H1 (cell line): ENCODE measurements at regions not wholly inside any gene's neighbourhood (a gene's known extent, or its start where the extent isn't known, plus 50 kb on each side); places are given as distances from the start of the nearest gene placed in this dataset.

Experiments used
- CTCF ChIA-PET: fragments of 300-600 bp; sonication (Branson Sonifier 250); formaldehyde crosslinking; loops from one replicate; lab custom pipeline; 2021; ENCODE audit not compliant: partially characterized antibody; lab: Charles Lee
- POLR2A ChIA-PET: fragments of 300-600 bp; sonication (Branson Sonifier 250); formaldehyde crosslinking; loops from one replicate; lab custom pipeline; 2021; ENCODE audit warnings: inconsistent platforms; ENCODE audit not compliant: partially characterized antibody; lab: Charles Lee
- DNase-seq, 2 experiments: peaks; one replicate each; pipeline versions ENCODE4 v3.0.0 to v3.0.0-alpha.2; 2010 to 2022; ENCODE audit warnings: low spot score in 2 of 2, low read depth in 1 of 2, mixed read lengths in 1 of 2
- FAIRE-seq: peaks from 2 replicates; lab custom pipeline; 2011; peaks lifted over from hg19 to GRCh38; lab: Jason Lieb, UNC
- H2AFZ ChIP-seq: 2 replicates; pipeline ENCODE4 v1.8.1; 2012; ENCODE audit warnings: low read length, inconsistent platforms
- H2AK5ac ChIP-seq: 2 replicates; pipeline ENCODE4 v1.6.1; 2013; ENCODE audit warnings: low read depth, low read length
- H2BK120ac ChIP-seq: replicated peaks from 2 replicates; pipeline ENCODE3; 2013; ENCODE audit warnings: low read depth, low read length, inconsistent platforms
- H2BK12ac ChIP-seq: 2 replicates; pipeline ENCODE4 v1.6.1; 2013; ENCODE audit warnings: low read depth, low read length
- H2BK15ac ChIP-seq: 2 replicates; pipeline ENCODE4 v1.6.1; 2013; ENCODE audit warnings: low read length
- H2BK20ac ChIP-seq: 2 replicates; pipeline ENCODE4 v1.6.1; 2013; ENCODE audit warnings: low read length
- H2BK5ac ChIP-seq: 2 replicates; pipeline ENCODE4 v1.6.1; 2013; ENCODE audit warnings: low read depth, low read length
- H3K14ac ChIP-seq: 2 replicates; pipeline ENCODE4 v1.6.1; 2013; ENCODE audit warnings: inconsistent platforms; ENCODE audit not compliant: insufficient read length
- H3K18ac ChIP-seq: 2 replicates; pipeline ENCODE4 v1.6.1; 2013; ENCODE audit warnings: low read length; ENCODE audit errors: extremely low read depth
- H3K23ac ChIP-seq: 2 replicates; pipeline ENCODE4 v1.6.1; 2013; ENCODE audit warnings: inconsistent platforms; ENCODE audit not compliant: insufficient read length
- H3K23me2 ChIP-seq: 2 replicates; pipeline ENCODE4 v1.6.1; 2013; ENCODE audit warnings: low read depth, low read length
- H3K27ac ChIP-seq: 2 replicates; pipeline ENCODE4 v1.6.1; 2011; ENCODE audit warnings: low read depth, low read length, inconsistent platforms
- H3K27me3 ChIP-seq, 4 experiments: replicated peaks in 1 of 4; 1 replicate in 1 of 4; 2 replicates in 3 of 4; pipeline versions ENCODE4 v1.6.1 to v1.8.1; 2011 to 2013; ENCODE audit warnings: low read length in 3 of 4, mild to moderate bottlenecking in 3 of 4, inconsistent platforms in 2 of 4, mixed read lengths in 2 of 4, moderate library complexity in 1 of 4; ENCODE audit not compliant: control insufficient read depth in 3 of 4, insufficient read depth in 3 of 4; ENCODE audit errors: extremely low read depth in 1 of 4
- H3K36me3 ChIP-seq, 4 experiments: 2 replicates each; pipeline versions ENCODE4 v1.6.1 to v1.8.1; 2011 to 2013; ENCODE audit warnings: mild to moderate bottlenecking in 4 of 4, low read length in 3 of 4, moderate library complexity in 2 of 4, control low read depth in 1 of 4, inconsistent platforms in 1 of 4; ENCODE audit not compliant: insufficient read depth in 4 of 4, control insufficient read depth in 2 of 4
- H3K4ac ChIP-seq: replicated peaks from 2 replicates; pipeline ENCODE3; 2013; ENCODE audit warnings: low read length, low read depth, mixed read lengths, inconsistent platforms; ENCODE audit not compliant: insufficient read length
- H3K4me1 ChIP-seq, 4 experiments: replicated peaks in 1 of 4; 1 replicate in 1 of 4; 2 replicates in 3 of 4; pipeline versions ENCODE4 v1.6.1 to v1.8.1; 2011 to 2013; ENCODE audit warnings: low read length in 3 of 4, inconsistent platforms in 2 of 4, mixed read lengths in 1 of 4; ENCODE audit not compliant: insufficient read depth in 4 of 4, control insufficient read depth in 3 of 4
- H3K4me2 ChIP-seq, 2 experiments: 2 replicates each; pipeline versions ENCODE4 v1.6.1 to v1.8.1; 2011 to 2013; ENCODE audit warnings: low read depth in 2 of 2, low read length in 2 of 2, control low read depth in 1 of 2, inconsistent platforms in 1 of 2, mild to moderate bottlenecking in 1 of 2; ENCODE audit not compliant: insufficient read depth in 1 of 2
- H3K4me3 ChIP-seq, 4 experiments: fragments of 200-600, 300-600 bp in 1 of 4; sonication (generic), shearing (Covaris generic), sonication (Bioruptor Twin) in 1 of 4; 2 replicates each; pipeline versions ENCODE4 v1.5.1 to v1.8.1; 2011 to 2016; ENCODE audit warnings: low read length in 4 of 4, low read depth in 3 of 4, control low read depth in 2 of 4, inconsistent platforms in 2 of 4, mild to moderate bottlenecking in 2 of 4, mixed read lengths in 1 of 4, moderate library complexity in 1 of 4; ENCODE audit not compliant: insufficient read depth in 2 of 4; ENCODE audit errors: extremely low read depth in 1 of 4
- H3K56ac ChIP-seq: replicated peaks from 2 replicates; pipeline ENCODE3; 2013; ENCODE audit warnings: low read depth, mild to moderate bottlenecking, mixed read lengths, low read length, inconsistent platforms; ENCODE audit not compliant: insufficient read length
- H3K79me1 ChIP-seq: 2 replicates; pipeline ENCODE4 v1.6.1; 2013; ENCODE audit warnings: low read depth, low read length, control low read depth
- H3K79me2 ChIP-seq, 2 experiments: 2 replicates each; pipeline versions ENCODE4 v1.6.1 to v1.8.1; 2012 to 2013; ENCODE audit warnings: low read length in 2 of 2, mild to moderate bottlenecking in 2 of 2, inconsistent platforms in 1 of 2; ENCODE audit not compliant: insufficient read depth in 2 of 2, control insufficient read depth in 1 of 2
- H3K9ac ChIP-seq, 4 experiments: replicated peaks in 1 of 4; 1 replicate in 1 of 4; 2 replicates in 3 of 4; pipeline versions ENCODE4 v1.6.1 to v1.8.1; 2011 to 2013; ENCODE audit warnings: low read depth in 3 of 4, low read length in 3 of 4, control low read depth in 2 of 4, mild to moderate bottlenecking in 2 of 4, moderate library complexity in 2 of 4, inconsistent platforms in 1 of 4; ENCODE audit errors: extremely low read depth in 1 of 4
- H3K9me3 ChIP-seq, 2 experiments: 2 replicates each; pipeline versions ENCODE4 v1.6.1 to v1.8.1; 2012 to 2013; ENCODE audit warnings: mild to moderate bottlenecking in 2 of 2, moderate library complexity in 2 of 2, control low read depth in 1 of 2, inconsistent platforms in 1 of 2, low read depth in 1 of 2, low read length in 1 of 2, mixed read lengths in 1 of 2; ENCODE audit not compliant: insufficient read depth in 2 of 2
- H4K20me1 ChIP-seq, 2 experiments: replicated peaks in 1 of 2; 2 replicates each; pipeline versions ENCODE3 to v1.8.1; 2011 to 2013; ENCODE audit warnings: inconsistent platforms in 2 of 2, low read length in 2 of 2, mild to moderate bottlenecking in 1 of 2; ENCODE audit not compliant: insufficient read depth in 2 of 2, control insufficient read depth in 1 of 2
- H4K5ac ChIP-seq: 2 replicates; pipeline ENCODE4 v1.6.1; 2013; ENCODE audit warnings: low read length, low read depth, mixed read lengths, inconsistent platforms; ENCODE audit not compliant: insufficient read length
- H4K8ac ChIP-seq: 2 replicates; pipeline ENCODE4 v1.8.0; 2013; ENCODE audit warnings: mild to moderate bottlenecking, moderate library complexity, low read length, inconsistent platforms; ENCODE audit not compliant: insufficient read depth; ENCODE audit errors: extremely low read depth
- H4K91ac ChIP-seq: replicated peaks from 2 replicates; pipeline ENCODE3; 2013; ENCODE audit warnings: low read length, mixed read lengths, inconsistent platforms; ENCODE audit not compliant: insufficient read length
- CBX5 ChIP-seq: fragments of 300-800, 300-1000 bp; sonication (generic); IDR thresholded peaks from 2 replicates; pipeline ENCODE4 v1.7.1; 2016; ENCODE audit warnings: antibody characterized with exemption, low read length, low read depth
- CREB1 ChIP-seq: IDR thresholded peaks from 2 replicates; pipeline ENCODE4 v1.6.1; 2012; ENCODE audit warnings: inconsistent platforms
- HDAC6 ChIP-seq: IDR thresholded peaks from one replicate; pipeline ENCODE4 v1.7.1; 2012; ENCODE audit warnings: low read depth, mild to moderate bottlenecking, inconsistent platforms, low read length, moderate library complexity
- KDM4A ChIP-seq: IDR thresholded peaks from one replicate; pipeline ENCODE4 v1.7.1; 2012; ENCODE audit warnings: low read depth, mild to moderate bottlenecking, moderate library complexity, low read length, inconsistent platforms; ENCODE audit not compliant: severe bottlenecking
- KDM5A ChIP-seq: fragments of 200-600 bp; IDR thresholded peaks from 2 replicates; pipeline ENCODE4 v1.7.1; 2012; ENCODE audit warnings: mild to moderate bottlenecking, low read length, inconsistent platforms, mixed read lengths
- MAFK ChIP-seq: IDR thresholded peaks from 2 replicates; pipeline ENCODE4 v1.6.1; 2012; ENCODE audit warnings: low read depth, mild to moderate bottlenecking, improper control_type of control experiment, low read length
- NRF1 ChIP-seq: IDR thresholded peaks from 2 replicates; pipeline ENCODE4 v1.6.1; 2011; ENCODE audit warnings: mild to moderate bottlenecking, low read depth, low read length, improper control_type of control experiment
- WGBS, 2 experiments: shearing (Covaris generic) in 1 of 2; methylation state at CpG; one replicate each; pipeline versions ENCODE4 v1.1.6 to v1.1.7; 2013 to 2015; ENCODE audit warnings: low lambda C conversion rate in 2 of 2, mixed read lengths in 2 of 2, inconsistent platforms in 1 of 2, low coverage in 1 of 2, missing lambda C conversion rate in 1 of 2; ENCODE audit not compliant: insufficient replicate concordance in 2 of 2, insufficient coverage in 1 of 2, insufficient read length in 1 of 2; ENCODE audit errors: extremely low coverage in 1 of 2, missing lambda C conversion rate in 1 of 2; 5-methylcytosine and 5-hydroxymethylcytosine counted together
- TF ChIP-seq, protein P1 (sequence below): IDR thresholded peaks from 2 replicates; pipeline ENCODE4 v1.6.1; 2012; ENCODE audit warnings: inconsistent platforms

DNA sequence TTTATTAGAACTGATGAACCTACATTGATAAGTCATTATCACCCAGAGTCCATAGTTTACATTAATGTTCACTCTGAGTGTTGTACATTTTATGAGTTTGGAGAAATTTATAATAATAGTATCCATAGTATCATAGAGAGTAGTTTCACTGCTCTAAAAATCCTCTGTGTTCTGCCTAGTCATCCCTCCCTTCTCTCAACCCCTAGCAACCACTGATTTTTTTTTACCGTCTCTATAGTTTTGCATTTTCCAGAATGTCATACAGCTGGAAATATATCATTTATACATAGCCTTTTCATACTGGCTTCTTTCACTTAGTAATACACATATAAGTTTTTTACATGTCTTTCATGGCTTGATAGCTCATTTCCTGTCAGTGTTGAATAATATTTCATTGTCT, 231.1 kb downstream of the RAD51AP2 start:
- Histone ChIP-seq H3K4me3 (no peak overlapping the region), H3K18ac (no peak overlapping the region), H4K5ac (no peak overlapping the region), H3K4me1 (peaks cover 0 to 3% (median 0%) of the 10 kb centered on the region in 4 experiments; a peak in 1 of 7 replicates), H4K91ac (no peak overlapping the region), H2BK20ac (no peak overlapping the region), H3K79me1 (no peaks in the 10 kb centered on the region), H4K20me1 (no peaks in the 10 kb centered on the region), H2BK12ac (no peak overlapping the region), H2BK5ac (no peak overlapping the region), H3K56ac (no peak overlapping the region), H2BK15ac (no peak overlapping the region), H3K23me2 (no peaks in the 10 kb centered on the region), H3K9ac (no peak overlapping the region), H4K8ac (no peak overlapping the region), H2AFZ (no peak overlapping the region), H3K9me3 (peaks cover 5 to 7% of the 10 kb centered on the region in 2 experiments; a peak in 1 of 4 replicates), H3K27me3 (no peaks in the 10 kb centered on the region), H3K4me2 (no peak overlapping the region), H3K36me3 (no peaks in the 10 kb centered on the region), H3K4ac (no peak overlapping the region), H3K79me2 (no peaks in the 10 kb centered on the region), H2BK120ac (no peak overlapping the region), H3K14ac (no peak overlapping the region), H3K23ac (no peak overlapping the region), H3K27ac (no peak overlapping the region), H2AK5ac (no peak overlapping the region)
- no peak for DNase-seq
- 95% methylated on average over 1 of the region's 1 CpG; no CpG with 5 or more reads in 1 of the 2 experiments for WGBS, 2 experiments
- FAIRE-seq, result no peak
- ChIA-PET CTCF (no interaction called here), POLR2A (no interaction called here)
- TF ChIP-seq NRF1 (no peak), MAFK (no peak), CBX5 (no peak), KDM4A (no peak), KDM5A (no peak), HDAC6 (no peak), CREB1 (no peak)
- TF ChIP-seq, protein P1, sequence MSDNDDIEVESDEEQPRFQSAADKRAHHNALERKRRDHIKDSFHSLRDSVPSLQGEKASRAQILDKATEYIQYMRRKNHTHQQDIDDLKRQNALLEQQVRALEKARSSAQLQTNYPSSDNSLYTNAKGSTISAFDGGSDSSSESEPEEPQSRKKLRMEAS, result no peak
